Suprapubic skin (tissue), 4 donors: ENCODE measurements at regions not wholly inside any gene's neighbourhood (a gene's known extent, or its start where the extent isn't known, plus 50 kb on each side); places are given as distances from the start of the nearest gene placed in this dataset.

Source experiments
- EP300 ChIP-seq: sonication (generic); formaldehyde crosslinking; IDR thresholded peaks from one replicate; pipeline ENCODE4 v1.6.1; 2017; ENCODE audit warnings: antibody characterized with exemption
- POLR2A ChIP-seq, 2 donors: fragments of 450-650 bp; IDR thresholded peaks; one replicate each; pipeline ENCODE4 v1.6.1; 2017; ENCODE audit warnings: antibody characterized with exemption in 2 of 2, mild to moderate bottlenecking in 2 of 2, moderate library complexity in 2 of 2
- POLR2AphosphoS5 ChIP-seq, 3 donors: sonication (generic); formaldehyde crosslinking; IDR thresholded peaks; one replicate each; pipeline ENCODE4 v1.6.1; 2017; ENCODE audit warnings: antibody characterized with exemption in 3 of 3
- TF ChIP-seq, protein P1 (sequence below), 2 donors: fragments of 200-600 bp in 1 of 2; fragments of 450-650 bp in 1 of 2; sonication (generic) in 1 of 2; IDR thresholded peaks; one replicate each; pipeline ENCODE4 v1.5.1; 2016 to 2019; ENCODE audit warnings: antibody characterized with exemption in 2 of 2, mild to moderate bottlenecking in 1 of 2, moderate library complexity in 1 of 2

- TF ChIP-seq, protein P1, sequence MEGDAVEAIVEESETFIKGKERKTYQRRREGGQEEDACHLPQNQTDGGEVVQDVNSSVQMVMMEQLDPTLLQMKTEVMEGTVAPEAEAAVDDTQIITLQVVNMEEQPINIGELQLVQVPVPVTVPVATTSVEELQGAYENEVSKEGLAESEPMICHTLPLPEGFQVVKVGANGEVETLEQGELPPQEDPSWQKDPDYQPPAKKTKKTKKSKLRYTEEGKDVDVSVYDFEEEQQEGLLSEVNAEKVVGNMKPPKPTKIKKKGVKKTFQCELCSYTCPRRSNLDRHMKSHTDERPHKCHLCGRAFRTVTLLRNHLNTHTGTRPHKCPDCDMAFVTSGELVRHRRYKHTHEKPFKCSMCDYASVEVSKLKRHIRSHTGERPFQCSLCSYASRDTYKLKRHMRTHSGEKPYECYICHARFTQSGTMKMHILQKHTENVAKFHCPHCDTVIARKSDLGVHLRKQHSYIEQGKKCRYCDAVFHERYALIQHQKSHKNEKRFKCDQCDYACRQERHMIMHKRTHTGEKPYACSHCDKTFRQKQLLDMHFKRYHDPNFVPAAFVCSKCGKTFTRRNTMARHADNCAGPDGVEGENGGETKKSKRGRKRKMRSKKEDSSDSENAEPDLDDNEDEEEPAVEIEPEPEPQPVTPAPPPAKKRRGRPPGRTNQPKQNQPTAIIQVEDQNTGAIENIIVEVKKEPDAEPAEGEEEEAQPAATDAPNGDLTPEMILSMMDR (IDR thresholded peaks at IDR 0.05) = no peak
- TF ChIP-seq EP300 = no peak
- TF ChIP-seq POLR2A (IDR thresholded peaks at IDR 0.05) = no peak
- TF ChIP-seq POLR2AphosphoS5 (IDR thresholded peaks at IDR 0.05) = no peak
Measured at GRCh38 chr9:27701587-27701986, 128.3 kb upstream of the C9orf72 start.
